Spleen (tissue), 7 donors: ENCODE measurements at regions not wholly inside any gene's neighbourhood (a gene's known extent, or its start where the extent isn't known, plus 50 kb on each side); places are given as distances from the start of the nearest gene placed in this dataset.

Source experiments
- CTCF ChIP-seq, 11 experiments: fragments of 200-600 bp in 7 of 11; fragments of 450-650 bp in 4 of 11; sonication (generic) in 4 of 11; IDR thresholded peaks in 8 of 11; conservative IDR thresholded peaks in 3 of 11; 1 replicate in 7 of 11; 2 replicates in 4 of 11; pipeline versions ENCODE4 v1.4.0 to v1.8.0; 2016 to 2021; ENCODE audit warnings: antibody characterized with exemption in 11 of 11, inconsistent platforms in 4 of 11, mild to moderate bottlenecking in 1 of 11
- POLR2A ChIP-seq, 3 donors: fragments of 450-650 bp; IDR thresholded peaks; one replicate each; pipeline ENCODE4 v1.5.1; 2017; ENCODE audit warnings: antibody characterized with exemption in 3 of 3, mild to moderate bottlenecking in 1 of 3
- POLR2AphosphoS5 ChIP-seq, 3 donors: sonication (generic); formaldehyde crosslinking; IDR thresholded peaks; one replicate each; pipeline ENCODE4 v1.5.1; 2017; ENCODE audit warnings: antibody characterized with exemption in 3 of 3
- donor health status: DM: no; HTN: no; CAD: no; lungs with moderate emphysema.
- donor health status: DM: no; HTN: no; CAD: no.
- donor health status: DM: no; HTN: no; CAD: no.

DNA sequence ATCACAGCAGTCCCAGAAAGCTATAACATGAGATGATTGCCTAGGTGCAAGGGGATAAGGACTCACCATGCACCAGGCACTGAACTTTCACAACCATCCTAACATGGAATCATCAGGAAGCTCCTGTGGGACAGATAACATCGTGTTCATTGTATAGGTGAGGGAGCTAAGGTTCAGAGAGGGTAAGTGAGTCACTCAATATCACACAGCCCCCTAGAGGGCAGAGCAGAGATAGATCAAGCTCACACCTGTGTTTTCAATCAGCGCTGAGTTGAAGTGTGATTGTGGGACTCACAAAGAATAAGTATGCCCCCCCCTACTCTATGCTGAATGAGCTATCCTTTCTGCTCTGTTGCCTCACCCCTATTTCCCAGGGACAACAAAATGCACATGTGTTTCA, 377.7 kb upstream of the ERCC4 start:
- no peak for TF ChIP-seq POLR2A (IDR thresholded peaks at IDR 0.05)
- no peak for TF ChIP-seq CTCF (IDR thresholded peaks at IDR 0.05 in 8 of 11, conservative IDR thresholded peaks at IDR 0.05 in 3 of 11)
- no peak for TF ChIP-seq POLR2AphosphoS5 (IDR thresholded peaks at IDR 0.05)
